ENCODE measurements at regions not wholly inside any gene's neighbourhood (a gene's known extent, or its start where the extent isn't known, plus 50 kb on each side); places are given as distances from the start of the nearest gene placed in this dataset.

GRCh38 chr2:237171396-237171795 lies 85.7 kb downstream of the COPS8 start:
- peak; percentile 70 for DNase-seq (ENCODE audit: low spot score)

DNA sequence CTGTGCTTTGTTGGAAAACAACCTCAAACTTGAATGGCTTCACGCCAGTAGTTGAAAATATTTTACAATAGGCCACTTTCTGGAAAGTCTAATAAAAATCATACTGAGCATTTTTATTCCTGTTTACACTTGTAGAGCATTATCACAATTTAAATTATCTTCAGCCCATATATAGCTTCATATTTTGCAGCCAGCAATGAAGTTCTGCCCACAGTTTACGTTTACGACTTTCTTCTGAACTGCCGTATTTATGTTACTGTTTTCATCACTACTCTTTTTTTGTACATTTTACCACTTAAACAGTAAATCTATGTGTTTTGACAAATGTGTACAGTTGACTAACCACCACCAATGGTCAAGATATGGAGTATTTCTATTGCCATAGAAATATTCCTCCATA lies 86.2 kb downstream of the COPS8 start:
- DNase-seq (ENCODE audit: low spot score): no peak

- no peak for DNase-seq (ENCODE audit: low spot score)
Measured at GRCh38 chr2:237177052-237177451, 91.4 kb downstream of the COPS8 start.

DNA sequence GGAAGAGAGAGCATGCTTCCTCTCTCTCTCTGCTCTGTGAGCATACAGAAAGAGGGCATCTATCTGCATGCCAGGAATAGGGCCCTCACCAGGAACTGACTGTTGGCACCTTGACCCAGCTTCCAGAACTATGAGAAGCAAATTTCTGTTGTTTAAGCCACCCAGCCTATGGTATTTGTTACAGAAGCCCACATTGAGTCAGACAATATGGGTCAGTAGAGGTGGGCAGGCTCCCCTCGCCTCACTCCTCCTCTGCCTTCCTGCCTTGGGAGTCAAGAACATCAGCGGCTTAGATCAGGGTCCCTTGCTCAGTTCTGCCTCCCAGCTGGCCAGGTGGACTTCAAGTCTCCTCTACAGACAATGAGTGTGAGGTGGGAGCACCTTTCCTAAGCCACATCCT lies 92.3 kb downstream of the COPS8 start:
- no peak for DNase-seq (ENCODE audit: low spot score)

- no peak for DNase-seq (ENCODE audit: low spot score)
Measured at GRCh38 chr2:237178396-237178795, 92.7 kb downstream of the COPS8 start.

DNA sequence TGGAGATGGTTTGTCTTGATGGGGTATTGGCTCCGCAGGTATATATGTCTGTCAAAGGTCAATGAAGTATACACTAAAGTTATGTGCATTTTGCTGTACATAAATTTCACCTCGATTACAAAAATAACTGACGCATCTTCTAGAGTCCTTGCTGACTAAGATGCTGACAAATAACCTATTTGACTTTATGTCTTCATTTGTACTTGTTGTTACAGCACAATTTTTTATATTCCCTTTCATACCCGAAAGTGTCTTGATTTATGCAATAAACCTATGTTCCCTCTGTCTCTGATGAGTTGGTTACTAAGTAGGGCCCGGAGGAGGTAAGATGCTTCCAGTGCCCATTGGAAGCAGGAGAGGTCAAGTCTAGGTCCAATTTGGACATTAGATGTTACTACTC lies 93.5 kb downstream of the COPS8 start:
- no peak for DNase-seq (ENCODE audit: low spot score)

GRCh38 chr2:237180187-237180586 lies 94.5 kb downstream of the COPS8 start:
- DNase-seq (ENCODE audit: low spot score): no peak

GRCh38 chr2:237180987-237181386 lies 95.3 kb downstream of the COPS8 start:
- DNase-seq (ENCODE audit: low spot score): no peak

DNA sequence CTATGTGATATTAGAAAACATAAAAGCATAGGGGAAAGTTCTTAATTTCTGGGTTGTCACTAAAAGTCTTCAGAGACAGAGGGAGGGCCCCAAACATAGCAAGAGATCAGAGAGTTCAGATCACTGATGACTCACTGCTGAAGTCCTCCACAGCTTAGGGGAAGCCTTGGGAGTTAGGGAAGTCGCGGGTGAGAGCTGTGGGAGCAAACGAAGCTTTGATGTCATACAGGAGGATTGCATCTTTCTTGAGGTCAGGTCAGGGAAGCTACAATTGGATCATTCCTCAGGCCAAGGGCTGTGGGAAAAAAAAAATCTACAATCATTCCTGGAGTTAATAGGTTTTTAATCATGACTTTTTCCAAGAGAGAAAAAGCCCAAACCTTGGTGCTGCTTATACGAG lies 96.2 kb downstream of the COPS8 start:
- peak; percentile 63 for DNase-seq (ENCODE audit: low spot score)

- DNase-seq (ENCODE audit: low spot score): peak; percentile 54
Measured at GRCh38 chr2:237182422-237183123, 96.9 kb downstream of the COPS8 start.

DNA sequence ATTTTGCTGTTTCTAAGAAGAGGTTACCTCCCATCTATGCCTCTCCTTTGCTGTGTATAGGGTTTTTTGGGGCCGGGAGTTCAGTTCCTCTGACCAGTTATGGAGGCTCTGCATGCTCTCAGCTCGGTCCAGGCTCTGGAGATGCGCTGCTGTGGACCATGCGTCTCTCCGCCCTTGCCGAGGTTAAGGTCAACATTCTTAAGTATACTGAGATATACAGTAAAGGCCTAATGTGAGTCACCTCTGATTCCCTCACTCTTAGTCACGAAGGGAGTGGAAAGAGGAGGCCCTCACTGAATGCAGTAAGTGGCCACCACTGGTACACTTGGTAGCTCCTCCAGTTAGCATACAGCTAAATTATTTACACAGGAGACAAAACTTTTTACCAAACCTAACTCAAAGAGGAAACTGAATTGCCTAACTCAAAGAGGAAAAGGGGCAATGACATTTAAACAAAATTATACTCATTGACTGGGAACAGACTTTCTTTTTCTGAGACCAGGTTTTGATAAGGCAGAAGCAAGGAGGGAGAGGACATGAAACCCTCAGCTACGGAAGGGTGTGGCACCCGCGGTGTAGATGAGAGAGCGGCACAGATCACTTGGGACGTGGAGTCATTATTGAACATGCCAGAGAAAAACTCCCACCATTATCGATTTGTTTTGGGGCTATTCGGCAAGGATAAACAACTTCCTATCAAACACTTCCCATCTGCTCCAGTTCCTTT lies 98.7 kb downstream of the COPS8 start:
- DNase-seq (ENCODE audit: low spot score): no peak

DNA sequence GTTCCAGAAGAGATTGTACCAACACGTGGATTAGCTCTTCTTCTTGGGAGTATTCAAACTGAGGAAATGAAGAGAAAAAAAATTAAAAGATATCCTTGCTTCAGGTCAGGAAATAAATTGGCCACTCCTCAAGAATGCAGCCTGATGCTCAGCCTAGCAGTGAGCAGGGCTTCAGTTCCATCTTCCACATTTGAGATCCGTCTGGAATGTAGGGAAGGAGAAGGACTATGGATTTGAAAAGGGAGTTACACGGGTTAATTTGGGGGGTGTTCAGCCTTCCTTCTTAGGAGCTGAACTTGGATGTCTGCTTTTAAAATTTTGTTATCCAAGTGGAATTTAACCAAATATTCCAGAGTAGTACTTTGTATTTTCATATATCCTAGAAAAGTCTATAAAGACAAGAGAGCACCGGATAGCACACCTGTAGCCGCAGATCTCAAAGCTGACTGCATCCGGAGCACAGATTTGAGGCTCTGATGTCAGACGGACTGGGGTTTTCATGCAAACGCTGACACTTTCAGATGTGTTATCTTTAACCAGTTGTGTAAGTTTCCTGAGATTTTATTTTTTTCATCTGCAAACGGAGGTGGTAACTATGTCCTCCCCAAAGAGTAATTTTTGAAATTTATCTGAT lies 99.3 kb downstream of the COPS8 start:
- no peak for DNase-seq (ENCODE audit: low spot score)

DNA sequence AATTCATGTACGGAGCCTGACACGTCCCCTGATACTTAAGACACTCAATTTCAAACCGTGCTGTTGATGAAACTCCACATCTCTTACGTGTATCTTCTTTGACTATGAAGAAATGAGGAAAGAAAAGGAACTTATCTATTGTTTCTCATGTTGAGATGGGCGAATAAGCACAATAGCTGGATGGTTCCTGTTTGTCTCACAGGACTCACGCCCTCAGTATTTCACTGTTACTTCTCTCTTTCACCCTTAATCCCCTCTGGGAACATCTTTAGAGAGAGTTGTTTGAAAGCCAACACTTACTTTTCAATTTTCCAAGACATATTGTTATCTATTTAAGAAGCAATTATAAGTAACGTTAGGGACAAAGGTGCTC lies 99.8 kb downstream of the COPS8 start:
- DNase-seq (ENCODE audit: low spot score): no peak

- no peak for DNase-seq (ENCODE audit: low spot score)
Measured at GRCh38 chr2:237189799-237190198, 104.1 kb downstream of the COPS8 start.

DNA sequence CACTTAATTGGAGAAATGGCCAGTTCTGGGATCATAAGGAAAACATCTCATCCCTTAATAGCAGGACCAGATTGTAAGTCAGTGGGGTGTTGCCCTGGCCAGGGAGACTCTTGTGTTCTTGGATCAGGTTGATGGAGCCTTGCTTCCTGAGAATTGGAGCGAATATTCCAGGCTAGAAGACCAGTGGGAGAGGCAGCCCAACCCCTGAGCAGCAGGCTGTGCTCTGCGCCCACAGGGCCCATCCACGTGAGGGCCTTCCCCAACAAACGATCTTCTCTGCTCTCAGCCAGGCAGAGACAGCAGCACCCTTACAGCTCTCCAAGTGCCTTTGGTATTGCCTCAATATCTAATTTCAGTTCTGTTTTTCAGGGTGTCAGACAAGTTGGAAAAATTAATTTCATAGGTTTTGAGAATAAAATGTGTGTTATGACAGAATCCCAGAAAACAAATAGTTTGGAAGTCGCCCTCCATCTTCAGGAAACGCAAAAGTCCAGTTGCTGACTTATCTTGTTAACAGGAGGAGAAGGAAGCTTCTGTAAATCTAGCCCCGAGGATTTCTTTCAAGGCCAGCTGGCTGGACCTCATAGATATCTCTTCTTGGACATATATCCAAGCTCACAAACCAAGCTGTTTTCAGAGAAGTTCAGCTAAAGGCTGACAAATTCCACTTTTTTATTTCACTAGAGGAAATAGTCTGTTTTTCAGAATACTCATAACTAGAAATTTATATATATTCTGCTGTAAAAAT lies 105.5 kb downstream of the COPS8 start:
- no peak for DNase-seq (ENCODE audit: low spot score)

DNA sequence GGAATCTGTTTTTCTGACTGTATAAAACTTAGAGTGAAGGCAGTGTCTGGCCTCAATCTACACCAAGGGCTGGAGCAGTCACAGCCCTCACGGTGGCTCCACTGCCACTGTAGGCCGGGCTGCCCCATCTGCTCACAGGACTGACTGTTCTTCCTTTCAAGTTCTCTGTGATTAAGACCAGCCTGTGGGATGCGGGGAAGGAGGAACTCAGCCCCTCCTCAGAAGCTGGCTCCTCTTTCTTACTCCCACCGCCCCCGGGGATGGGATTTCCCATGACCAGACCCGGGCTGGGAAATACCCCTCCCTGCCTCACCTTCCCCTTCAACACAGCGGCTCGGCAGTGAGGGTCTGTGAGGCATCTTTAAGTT lies 106.0 kb downstream of the COPS8 start:
- DNase-seq (ENCODE audit: low spot score): no peak

- no peak for DNase-seq (ENCODE audit: low spot score)
Measured at GRCh38 chr2:237192881-237193280, 107.2 kb downstream of the COPS8 start.

GRCh38 chr2:237193436-237193835 lies 107.7 kb downstream of the COPS8 start:
- DNase-seq (ENCODE audit: low spot score): no peak

DNA sequence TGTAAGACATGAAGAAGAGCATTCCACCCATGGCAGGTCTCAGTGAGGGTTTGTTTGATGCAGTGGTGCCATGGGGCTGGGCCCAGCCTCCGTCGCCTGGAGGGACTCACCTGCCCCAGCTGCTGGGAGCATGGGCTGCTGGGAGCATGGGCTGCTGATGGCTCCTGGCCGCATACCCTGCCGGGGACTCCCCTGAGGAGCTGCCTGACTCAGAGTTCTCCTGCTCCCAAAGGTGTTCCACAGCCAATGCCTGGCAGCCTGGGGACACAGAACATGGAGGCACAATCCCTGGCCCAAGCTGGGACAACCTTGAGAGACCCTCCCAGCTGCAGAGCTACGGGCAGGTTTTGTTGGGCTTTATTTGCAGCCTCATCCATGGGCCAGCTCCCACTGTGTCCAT lies 108.4 kb downstream of the COPS8 start:
- DNase-seq (ENCODE audit: low spot score): no peak

GRCh38 chr2:237194906-237195305 lies 109.2 kb downstream of the COPS8 start:
- no peak for DNase-seq (ENCODE audit: low spot score)

DNA sequence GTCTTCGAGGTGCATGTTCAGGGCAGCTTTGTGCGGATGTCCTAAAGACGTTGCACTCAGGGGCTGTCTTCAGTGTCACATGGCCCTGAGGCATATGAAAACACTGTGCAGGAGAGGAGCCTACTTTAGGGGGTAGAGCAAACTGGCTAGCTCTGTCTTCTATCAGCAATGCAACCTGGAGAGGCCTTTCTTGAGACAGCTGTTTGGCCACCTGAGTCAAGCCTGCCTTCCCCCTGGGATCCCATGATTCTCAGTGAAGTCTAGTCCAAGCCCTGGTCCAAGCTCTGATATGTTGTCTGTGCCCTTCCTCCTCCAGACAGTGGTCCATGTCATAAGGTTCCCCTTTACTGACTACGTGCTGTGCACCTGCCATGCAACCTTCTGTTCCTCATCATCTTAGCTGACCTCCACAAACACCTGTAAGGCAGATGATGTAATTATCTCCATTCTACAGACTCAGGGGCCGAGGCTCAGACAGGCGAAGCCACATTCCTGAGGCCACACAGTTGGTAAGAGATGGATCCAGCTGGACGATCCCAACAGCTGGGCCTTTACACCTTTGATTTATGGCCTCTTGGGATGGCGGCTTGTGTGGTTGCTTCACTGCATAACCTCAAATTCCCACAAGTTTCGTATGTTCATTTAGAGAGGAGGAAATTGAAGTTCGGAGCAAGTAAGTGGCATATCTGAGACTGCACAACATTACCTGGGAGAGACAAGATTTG lies 109.9 kb downstream of the COPS8 start:
- DNase-seq (ENCODE audit: low spot score): no peak

- no peak for DNase-seq (ENCODE audit: low spot score)
Measured at GRCh38 chr2:237196409-237196808, 110.7 kb downstream of the COPS8 start.
